BJ (cell line): ENCODE measurements at regions not wholly inside any gene's neighbourhood (a gene's known extent, or its start where the extent isn't known, plus 50 kb on each side); places are given as distances from the start of the nearest gene placed in this dataset.

Source experiments
- CTCF ChIA-PET: fragments of 350-600 bp; formaldehyde crosslinking; extraction: SDS; loops from one replicate; lab custom pipeline; 2021; ENCODE audit warnings: antibody characterized with exemption, inconsistent platforms; lab: Yijun Ruan, JAX
- POLR2A ChIA-PET: fragments of 300-600 bp; sonication (Branson Sonifier 250); formaldehyde crosslinking; extraction: SDS; loops from one replicate; lab custom pipeline; 2021; ENCODE audit warnings: antibody characterized with exemption; lab: Charles Lee
- DNase-seq: peaks from one replicate; pipeline ENCODE4 v3.0.0-alpha.2; 2011; ENCODE audit warnings: low read depth
- H3K27me3 ChIP-seq: 2 replicates; pipeline ENCODE4 v1.6.0; 2011; ENCODE audit warnings: low read length; ENCODE audit not compliant: control insufficient read depth, insufficient read depth
- H3K36me3 ChIP-seq: 2 replicates; pipeline ENCODE4 v1.5.1; 2011; ENCODE audit warnings: low read length; ENCODE audit not compliant: control insufficient read depth, insufficient read depth
- H3K4me3 ChIP-seq: 2 replicates; pipeline ENCODE4 v1.5.1; 2011; ENCODE audit warnings: low read depth, mild to moderate bottlenecking, control low read depth, low read length
- CTCF ChIP-seq: IDR thresholded peaks from 2 replicates; pipeline ENCODE4 v1.5.1; 2011; ENCODE audit warnings: low read depth, mild to moderate bottlenecking, control low read depth, inconsistent platforms, low read length, moderate library complexity; ENCODE audit not compliant: insufficient read depth

- Histone ChIP-seq H3K27me3 (no peaks in the 10 kb centered on the region), H3K4me3 (no peak overlapping the region), H3K36me3 (no peaks in the 10 kb centered on the region)
- no peak for DNase-seq
- ChIA-PET CTCF (no interaction called here), POLR2A (no interaction called here)
- TF ChIP-seq CTCF = no peak
Observed at GRCh38 chr9:81122749-81123148, 566.6 kb downstream of the TLE1 start.

- no peaks in the 10 kb centered on the region for H3K27me3 ChIP-seq
- ChIA-PET CTCF (no interaction called here), POLR2A (no interaction called here)
- no peak for DNase-seq
- H3K36me3 ChIP-seq = no peaks in the 10 kb centered on the region
- H3K4me3 ChIP-seq = no peak overlapping the region
- no peak for TF ChIP-seq CTCF
Observed at GRCh38 chr9:81119591-81119990, 569.8 kb downstream of the TLE1 start.

GRCh38 chr9:81118416-81118815 lies 570.9 kb downstream of the TLE1 start:
- ChIA-PET POLR2A (no interaction called here), CTCF (no interaction called here)
- no peak for DNase-seq
- H3K4me3 ChIP-seq = no peak overlapping the region
- TF ChIP-seq CTCF = no peak
- no peaks in the 10 kb centered on the region for H3K36me3 ChIP-seq
- H3K27me3 ChIP-seq = no peaks in the 10 kb centered on the region

GRCh38 chr9:81116340-81117137 lies 572.8 kb downstream of the TLE1 start:
- DNase-seq = no peak
- CTCF ChIA-PET = interaction anchor here (0.9 kb wide), 1 partner anchor 251 kb away, joined by 3 read pairs; no protein-coding TSS in a partner anchor
- TF ChIP-seq CTCF = no peak
- Histone ChIP-seq H3K36me3 (no peaks in the 10 kb centered on the region), H3K27me3 (no peaks in the 10 kb centered on the region), H3K4me3 (no peak overlapping the region)
- POLR2A ChIA-PET = no interaction called here

- Histone ChIP-seq H3K36me3 (no peaks in the 10 kb centered on the region), H3K27me3 (no peaks in the 10 kb centered on the region), H3K4me3 (no peak overlapping the region)
- no peak for DNase-seq
- ChIA-PET CTCF (no interaction called here), POLR2A (no interaction called here)
- TF ChIP-seq CTCF = no peak
Observed at GRCh38 chr9:81113453-81114124, 575.8 kb downstream of the TLE1 start.
